ENCODE measurements at regions not wholly inside any gene's neighbourhood (a gene's known extent, or its start where the extent isn't known, plus 50 kb on each side); places are given as distances from the start of the nearest gene placed in this dataset.

GRCh38 chr14:101369916-101370592 lies 191.2 kb upstream of the DIO3 start:
- no peak for DNase-seq (ENCODE audit: low read depth)
- H3K4me3 ChIP-seq (ENCODE audit: low read depth, low read length), result no peak overlapping the region
- TF ChIP-seq CTCF (conservative IDR thresholded peaks at IDR 0.05; ENCODE audit: low read depth, low read length), result no peak

- no peak overlapping the region for H3K4me3 ChIP-seq (ENCODE audit: low read depth, low read length)
- TF ChIP-seq CTCF (conservative IDR thresholded peaks at IDR 0.05; ENCODE audit: low read depth, low read length), result no peak
- DNase-seq (ENCODE audit: low read depth), result no peak
Measured at GRCh38 chr14:101370593-101371569, 190.4 kb upstream of the DIO3 start.

GRCh38 chr14:101371799-101372793 lies 189.2 kb upstream of the DIO3 start:
- DNase-seq (ENCODE audit: low read depth), result no peak
- no peak overlapping the region for H3K4me3 ChIP-seq (ENCODE audit: low read depth, low read length)
- TF ChIP-seq CTCF (conservative IDR thresholded peaks at IDR 0.05; ENCODE audit: low read depth, low read length), result no peak

- DNase-seq (ENCODE audit: low read depth), result no peak
- no peak for TF ChIP-seq CTCF (conservative IDR thresholded peaks at IDR 0.05; ENCODE audit: low read depth, low read length)
Measured at GRCh38 chr14:101372894-101373620, 188.2 kb upstream of the DIO3 start.

GRCh38 chr14:101373690-101374295 lies 187.5 kb upstream of the DIO3 start:
- no peak for DNase-seq (ENCODE audit: low read depth)
- H3K4me3 ChIP-seq (ENCODE audit: low read depth, low read length), result no peak overlapping the region
- TF ChIP-seq CTCF (conservative IDR thresholded peaks at IDR 0.05; ENCODE audit: low read depth, low read length), result no peak

More at GRCh38 chr14:101372894-101373620, 188.2 kb upstream of the DIO3 start:
- H3K4me3 ChIP-seq (ENCODE audit: low read depth, low read length), result no peak overlapping the region

Measured in choroid plexus epithelial cell (primary cell).